Testis (tissue), 2 donors: ENCODE measurements at regions not wholly inside any gene's neighbourhood (a gene's known extent, or its start where the extent isn't known, plus 50 kb on each side); places are given as distances from the start of the nearest gene placed in this dataset.

ENCODE experiments used
- POLR2A ChIP-seq: fragments of 450-650 bp; IDR thresholded peaks from one replicate; pipeline ENCODE4 v1.6.1; 2017; ENCODE audit warnings: antibody characterized with exemption, mild to moderate bottlenecking, moderate library complexity
- TF ChIP-seq, protein P1 (sequence below), 3 experiments: fragments of 450-650 bp in 2 of 3; fragments of 200-600 bp in 1 of 3; sonication (generic) in 1 of 3; IDR thresholded peaks; one replicate each; pipeline ENCODE4 v1.5.1; 2016 to 2019; ENCODE audit warnings: antibody characterized with exemption in 3 of 3, mild to moderate bottlenecking in 2 of 3, moderate library complexity in 1 of 3

DNA sequence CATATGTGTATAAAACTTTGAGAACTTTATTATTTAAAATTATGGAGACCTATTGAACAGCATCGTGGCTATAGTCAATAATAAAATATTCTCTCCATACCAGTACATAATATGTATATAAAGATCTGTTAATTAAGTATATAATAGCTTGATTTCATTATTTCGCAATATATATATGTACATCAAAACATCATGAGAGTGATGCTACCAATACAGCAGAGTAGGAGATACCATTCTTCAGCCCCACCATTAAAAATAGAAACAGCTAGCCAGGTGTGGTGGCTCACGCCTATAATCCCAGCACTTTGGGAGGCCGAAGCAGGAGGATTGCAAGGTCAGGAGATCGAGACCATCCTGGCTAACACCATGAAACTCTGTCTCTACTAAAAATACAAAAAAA lies 1755.3 kb upstream of the SPRY2 start:
- TF ChIP-seq, protein P1, sequence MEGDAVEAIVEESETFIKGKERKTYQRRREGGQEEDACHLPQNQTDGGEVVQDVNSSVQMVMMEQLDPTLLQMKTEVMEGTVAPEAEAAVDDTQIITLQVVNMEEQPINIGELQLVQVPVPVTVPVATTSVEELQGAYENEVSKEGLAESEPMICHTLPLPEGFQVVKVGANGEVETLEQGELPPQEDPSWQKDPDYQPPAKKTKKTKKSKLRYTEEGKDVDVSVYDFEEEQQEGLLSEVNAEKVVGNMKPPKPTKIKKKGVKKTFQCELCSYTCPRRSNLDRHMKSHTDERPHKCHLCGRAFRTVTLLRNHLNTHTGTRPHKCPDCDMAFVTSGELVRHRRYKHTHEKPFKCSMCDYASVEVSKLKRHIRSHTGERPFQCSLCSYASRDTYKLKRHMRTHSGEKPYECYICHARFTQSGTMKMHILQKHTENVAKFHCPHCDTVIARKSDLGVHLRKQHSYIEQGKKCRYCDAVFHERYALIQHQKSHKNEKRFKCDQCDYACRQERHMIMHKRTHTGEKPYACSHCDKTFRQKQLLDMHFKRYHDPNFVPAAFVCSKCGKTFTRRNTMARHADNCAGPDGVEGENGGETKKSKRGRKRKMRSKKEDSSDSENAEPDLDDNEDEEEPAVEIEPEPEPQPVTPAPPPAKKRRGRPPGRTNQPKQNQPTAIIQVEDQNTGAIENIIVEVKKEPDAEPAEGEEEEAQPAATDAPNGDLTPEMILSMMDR (IDR thresholded peaks at IDR 0.05): no peak
- no peak for TF ChIP-seq POLR2A
